ENCODE measurements at regions not wholly inside any gene's neighbourhood (a gene's known extent, or its start where the extent isn't known, plus 50 kb on each side); places are given as distances from the start of the nearest gene placed in this dataset.

DNA sequence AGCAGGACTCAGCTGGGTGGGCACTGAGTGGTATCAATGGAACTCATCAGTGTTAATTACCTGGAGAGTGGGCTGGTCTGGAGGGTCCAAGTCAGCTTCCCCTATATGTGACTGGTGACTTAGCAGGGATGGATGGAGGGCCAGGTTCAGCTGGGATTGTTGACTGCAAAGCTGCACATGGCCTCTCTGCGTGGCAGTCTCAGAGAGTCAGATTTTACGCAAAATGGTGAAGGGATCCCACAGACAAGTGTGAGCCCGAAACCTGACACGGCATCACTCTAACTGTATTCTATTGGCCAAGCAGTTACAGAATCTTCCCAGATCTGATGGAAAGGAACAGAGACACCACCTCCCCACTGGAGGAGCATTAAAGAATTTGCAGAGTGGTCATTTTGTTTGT lies 716.0 kb upstream of the TBX3 start:
- WGBS, 2 donors, result 90 to 97% methylated on average over 4 of the region's 4 CpGs
- Histone ChIP-seq H3K4me1 (no peaks in the 10 kb centered on the region), H3K36me3 (no peaks in the 10 kb centered on the region), H3K27me3 (no peaks in the 10 kb centered on the region), H3K27ac (no peak overlapping the region), H3K4me3 (replicated peaks in 1 of 3) (no peak overlapping the region), H3K9me3 (no peaks in the 10 kb centered on the region)
- intact Hi-C loops (cut with DNase I), result no loop called here
- no peak for TF ChIP-seq POLR2A (IDR thresholded peaks at IDR 0.05)
- TF ChIP-seq, protein P1, sequence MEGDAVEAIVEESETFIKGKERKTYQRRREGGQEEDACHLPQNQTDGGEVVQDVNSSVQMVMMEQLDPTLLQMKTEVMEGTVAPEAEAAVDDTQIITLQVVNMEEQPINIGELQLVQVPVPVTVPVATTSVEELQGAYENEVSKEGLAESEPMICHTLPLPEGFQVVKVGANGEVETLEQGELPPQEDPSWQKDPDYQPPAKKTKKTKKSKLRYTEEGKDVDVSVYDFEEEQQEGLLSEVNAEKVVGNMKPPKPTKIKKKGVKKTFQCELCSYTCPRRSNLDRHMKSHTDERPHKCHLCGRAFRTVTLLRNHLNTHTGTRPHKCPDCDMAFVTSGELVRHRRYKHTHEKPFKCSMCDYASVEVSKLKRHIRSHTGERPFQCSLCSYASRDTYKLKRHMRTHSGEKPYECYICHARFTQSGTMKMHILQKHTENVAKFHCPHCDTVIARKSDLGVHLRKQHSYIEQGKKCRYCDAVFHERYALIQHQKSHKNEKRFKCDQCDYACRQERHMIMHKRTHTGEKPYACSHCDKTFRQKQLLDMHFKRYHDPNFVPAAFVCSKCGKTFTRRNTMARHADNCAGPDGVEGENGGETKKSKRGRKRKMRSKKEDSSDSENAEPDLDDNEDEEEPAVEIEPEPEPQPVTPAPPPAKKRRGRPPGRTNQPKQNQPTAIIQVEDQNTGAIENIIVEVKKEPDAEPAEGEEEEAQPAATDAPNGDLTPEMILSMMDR (IDR thresholded peaks at IDR 0.05), result no peak
- no peak for DNase-seq

DNA sequence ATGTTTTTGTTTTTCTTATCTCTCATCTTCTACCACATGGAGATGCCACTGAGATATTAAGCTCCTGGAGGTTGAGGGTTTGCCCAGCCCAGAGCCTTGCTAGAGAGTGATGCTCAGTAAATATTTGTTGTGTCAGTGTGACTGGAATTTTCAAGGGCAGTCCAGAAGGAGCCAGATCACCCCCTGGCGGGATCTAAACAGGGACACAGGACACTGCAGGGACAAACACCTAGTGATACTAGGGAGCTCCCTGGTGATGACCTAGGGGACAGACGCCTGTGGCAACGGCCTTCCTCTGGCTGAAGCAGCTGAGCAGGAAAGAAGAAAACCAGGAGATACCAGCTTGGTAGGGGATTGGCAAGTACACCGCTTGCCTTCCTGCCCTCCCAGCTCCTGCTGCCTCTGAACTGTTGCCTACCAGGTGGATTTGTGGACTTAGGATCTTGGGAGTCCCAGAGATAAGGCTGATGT lies 714.4 kb upstream of the TBX3 start:
- Histone ChIP-seq H3K27me3 (no peaks in the 10 kb centered on the region), H3K4me3 (replicated peaks in 1 of 3) (no peak overlapping the region), H3K36me3 (no peaks in the 10 kb centered on the region), H3K27ac (no peak overlapping the region), H3K4me1 (no peaks in the 10 kb centered on the region), H3K9me3 (no peaks in the 10 kb centered on the region)
- peak in 1 of 2 donors; percentile 3 for DNase-seq
- WGBS, 2 donors, result 61 to 65% methylated on average over 4 of the region's 4 CpGs
- intact Hi-C loops (cut with DNase I), result no loop called here
- no peak for TF ChIP-seq POLR2A (IDR thresholded peaks at IDR 0.05)
- TF ChIP-seq, protein P1 (IDR thresholded peaks at IDR 0.05), result no peak

DNA sequence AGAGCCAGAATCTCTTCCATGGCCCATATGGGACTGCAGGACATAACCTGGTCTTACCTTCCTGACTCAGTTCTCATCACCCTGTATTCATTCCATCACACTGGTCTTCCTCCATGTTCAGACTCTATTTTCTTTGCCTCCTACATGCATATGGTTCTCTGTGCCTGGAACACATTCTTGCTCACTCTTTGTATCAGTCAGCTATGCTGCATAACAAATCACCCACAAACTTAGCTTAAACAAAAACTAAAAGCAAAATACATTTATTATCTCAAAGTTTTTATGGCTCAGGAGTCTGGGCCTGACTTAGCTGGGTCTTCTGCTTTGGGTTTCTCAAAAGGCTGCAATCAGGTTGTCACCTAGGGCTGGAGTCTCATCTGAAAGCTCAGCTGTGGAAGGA lies 712.6 kb upstream of the TBX3 start:
- H3K27ac ChIP-seq, result no peak overlapping the region
- no peaks in the 10 kb centered on the region for H3K4me1 ChIP-seq
- H3K9me3 ChIP-seq, result no peaks in the 10 kb centered on the region
- DNase-seq, result no peak
- TF ChIP-seq, protein P1 (IDR thresholded peaks at IDR 0.05), result no peak
- TF ChIP-seq POLR2A (IDR thresholded peaks at IDR 0.05), result no peak
- intact Hi-C loops (cut with DNase I), result no loop called here
- H3K36me3 ChIP-seq, result no peaks in the 10 kb centered on the region
- H3K4me3 ChIP-seq (replicated peaks in 1 of 3), result no peak overlapping the region
- no peaks in the 10 kb centered on the region for H3K27me3 ChIP-seq

DNA sequence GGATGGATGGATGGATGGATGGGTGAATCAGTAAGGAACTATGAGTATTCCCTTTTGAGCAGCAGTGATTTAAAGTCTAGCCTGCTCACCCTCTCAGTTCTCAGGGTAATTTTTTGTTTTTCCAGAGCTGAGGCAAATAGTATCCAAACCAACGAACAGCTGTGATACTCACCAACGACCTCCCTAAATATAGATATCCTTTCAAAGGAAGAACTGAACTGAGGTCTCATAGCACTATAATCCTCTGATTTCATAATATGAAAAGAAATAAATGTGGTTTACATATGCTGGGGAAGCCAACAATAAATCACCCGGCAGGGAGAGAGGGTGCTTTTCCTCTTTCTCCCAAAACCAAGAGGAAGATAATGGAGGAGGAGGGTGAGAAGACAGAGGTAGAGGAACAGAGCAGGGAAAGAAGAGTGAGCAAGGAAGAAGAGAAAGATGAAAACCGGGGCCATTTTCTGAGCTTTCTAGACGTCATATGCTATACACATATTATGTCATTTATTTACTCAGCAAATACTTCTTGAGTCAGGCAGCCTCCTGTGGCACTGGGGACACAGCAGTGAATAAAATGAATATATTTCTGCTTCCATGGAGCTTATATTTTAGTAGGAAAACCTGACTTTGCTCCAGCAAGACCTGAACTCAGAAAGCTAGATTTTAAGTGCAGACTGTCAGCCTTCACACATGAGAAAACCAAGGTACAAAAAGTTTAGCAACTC lies 710.7 kb upstream of the TBX3 start:
- DNase-seq, result no peak
- TF ChIP-seq, protein P1 (IDR thresholded peaks at IDR 0.05), result no peak
- no peak for TF ChIP-seq POLR2A (IDR thresholded peaks at IDR 0.05)
- Histone ChIP-seq H3K27me3 (no peaks in the 10 kb centered on the region), H3K9me3 (no peaks in the 10 kb centered on the region), H3K27ac (no peak overlapping the region), H3K36me3 (no peaks in the 10 kb centered on the region), H3K4me3 (replicated peaks in 1 of 3) (no peak overlapping the region), H3K4me1 (no peaks in the 10 kb centered on the region)
- 30 to 34% methylated on average over 5 of the region's 5 CpGs for WGBS, 2 donors
- intact Hi-C loops (cut with DNase I), result no loop called here

DNA sequence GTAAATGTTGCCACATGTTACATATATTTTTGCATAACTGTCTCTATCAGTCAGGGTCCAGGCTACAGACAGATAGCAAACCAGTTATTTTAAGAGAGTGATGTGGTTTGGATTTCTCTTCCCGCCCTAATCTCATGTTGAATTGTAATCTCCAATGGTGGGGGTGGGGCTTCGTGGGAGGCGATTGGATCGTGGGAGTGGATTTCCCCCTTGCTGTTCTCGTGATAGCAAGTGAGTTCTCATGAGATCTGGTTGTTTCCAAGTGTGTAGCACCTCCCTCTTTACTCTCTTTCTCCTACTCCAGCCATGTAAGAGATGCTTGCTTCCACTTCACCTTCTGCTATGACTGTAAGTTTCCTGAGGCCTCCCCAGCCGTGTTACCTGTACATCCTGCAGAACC lies 704.2 kb upstream of the TBX3 start:
- TF ChIP-seq, protein P1 (IDR thresholded peaks at IDR 0.05), result no peak
- TF ChIP-seq POLR2A (IDR thresholded peaks at IDR 0.05), result no peak
- Histone ChIP-seq H3K9me3 (no peaks in the 10 kb centered on the region), H3K27me3 (no peaks in the 10 kb centered on the region), H3K27ac (no peak overlapping the region), H3K36me3 (no peaks in the 10 kb centered on the region), H3K4me1 (peaks cover 0 to 7% of the 10 kb centered on the region in 2 donors), H3K4me3 (replicated peaks in 1 of 3) (no peak overlapping the region)
- no peak for DNase-seq
- 75 to 78% methylated on average over 6 of the region's 6 CpGs for WGBS, 2 donors
- intact Hi-C loops (cut with DNase I), result no loop called here

Measured in thyroid gland (tissue), 4 donors.